Ascending aorta (tissue), 2 donors: ENCODE measurements at regions not wholly inside any gene's neighbourhood (a gene's known extent, or its start where the extent isn't known, plus 50 kb on each side); places are given as distances from the start of the nearest gene placed in this dataset.
A peak's percentile ranks its signal among the peaks of the same experiment; 100 is the strongest.

ENCODE experiments used
- DNase-seq, 2 donors: peaks; one replicate each; pipeline ENCODE4 v3.0.0-alpha.2; 2019; ENCODE audit warnings: low spot score in 2 of 2
- H3K27ac ChIP-seq, 2 donors: fragments of 200-600 bp; sonication (generic); one replicate each; pipeline ENCODE4 v1.5.1; 2016 to 2017; ENCODE audit warnings: mild to moderate bottlenecking in 1 of 2
- H3K27me3 ChIP-seq: fragments of 200-600 bp; sonication (generic); one replicate; pipeline ENCODE4 v1.5.1; 2017
- H3K36me3 ChIP-seq, 2 donors: fragments of 200-600 bp; sonication (generic); one replicate each; pipeline ENCODE4 v1.5.1; 2016
- H3K4me1 ChIP-seq, 2 donors: fragments of 200-600 bp; sonication (generic); one replicate each; pipeline ENCODE4 v1.5.1; 2016 to 2017; ENCODE audit warnings: mild to moderate bottlenecking in 1 of 2
- H3K4me3 ChIP-seq, 2 donors: fragments of 200-600 bp; sonication (generic); one replicate each; pipeline ENCODE4 v1.5.1; 2016 to 2017; ENCODE audit warnings: mild to moderate bottlenecking in 1 of 2
- H3K9me3 ChIP-seq, 2 donors: fragments of 200-600 bp; sonication (generic); one replicate each; pipeline ENCODE4 v1.5.1; 2016
- intact Hi-C: fragments of 100-400 bp; cut with DNase I; formaldehyde crosslinking; loops from one replicate; pipeline ENCODE4 v1.15.1; 2023
- TF ChIP-seq, protein P1 (sequence below), 3 experiments: fragments of 200-600 bp in 2 of 3; fragments of 450-650 bp in 1 of 3; sonication (generic) in 2 of 3; IDR thresholded peaks; one replicate each; pipeline ENCODE4 v1.5.1; 2016 to 2019; ENCODE audit warnings: antibody characterized with exemption in 3 of 3, mild to moderate bottlenecking in 1 of 3, moderate library complexity in 1 of 3

- H3K4me3 ChIP-seq = no peak overlapping the region
- peak overlapping the region; percentile 93 to 96 for H3K27ac ChIP-seq
- H3K36me3 ChIP-seq = no peaks in the 10 kb centered on the region
- peaks cover 25 to 83% of the 10 kb centered on the region in 2 donors for H3K4me1 ChIP-seq
- no peaks in the 10 kb centered on the region for H3K9me3 ChIP-seq
- H3K27me3 ChIP-seq = no peaks in the 10 kb centered on the region
- intact Hi-C loops = loop anchor here (1.0 to 10.0 kb wide), 3 partner anchors 198 to 1903 kb away; partner anchors contain the start of genes ACSS1 and NXT1
- TF ChIP-seq, protein P1, sequence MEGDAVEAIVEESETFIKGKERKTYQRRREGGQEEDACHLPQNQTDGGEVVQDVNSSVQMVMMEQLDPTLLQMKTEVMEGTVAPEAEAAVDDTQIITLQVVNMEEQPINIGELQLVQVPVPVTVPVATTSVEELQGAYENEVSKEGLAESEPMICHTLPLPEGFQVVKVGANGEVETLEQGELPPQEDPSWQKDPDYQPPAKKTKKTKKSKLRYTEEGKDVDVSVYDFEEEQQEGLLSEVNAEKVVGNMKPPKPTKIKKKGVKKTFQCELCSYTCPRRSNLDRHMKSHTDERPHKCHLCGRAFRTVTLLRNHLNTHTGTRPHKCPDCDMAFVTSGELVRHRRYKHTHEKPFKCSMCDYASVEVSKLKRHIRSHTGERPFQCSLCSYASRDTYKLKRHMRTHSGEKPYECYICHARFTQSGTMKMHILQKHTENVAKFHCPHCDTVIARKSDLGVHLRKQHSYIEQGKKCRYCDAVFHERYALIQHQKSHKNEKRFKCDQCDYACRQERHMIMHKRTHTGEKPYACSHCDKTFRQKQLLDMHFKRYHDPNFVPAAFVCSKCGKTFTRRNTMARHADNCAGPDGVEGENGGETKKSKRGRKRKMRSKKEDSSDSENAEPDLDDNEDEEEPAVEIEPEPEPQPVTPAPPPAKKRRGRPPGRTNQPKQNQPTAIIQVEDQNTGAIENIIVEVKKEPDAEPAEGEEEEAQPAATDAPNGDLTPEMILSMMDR (IDR thresholded peaks at IDR 0.05) = no peak
- DNase-seq = peak in 1 of 2 donors; percentile 70
These were observed 65.8 kb upstream of the CD93 start for GRCh38 chr20:23151885-23152284.

- Histone ChIP-seq H3K9me3 (no peaks in the 10 kb centered on the region), H3K27ac (peak overlapping the region; percentile 93 to 96), H3K27me3 (no peaks in the 10 kb centered on the region), H3K36me3 (no peaks in the 10 kb centered on the region), H3K4me1 (peaks cover 25 to 83% of the 10 kb centered on the region in 2 donors), H3K4me3 (no peak overlapping the region)
- DNase-seq = no peak
- TF ChIP-seq, protein P1 (IDR thresholded peaks at IDR 0.05) = no peak
- intact Hi-C loops = loop anchor here (5.0 to 10.0 kb wide), 2 partner anchors 471 to 1904 kb away; partner anchors contain the start of gene ACSS1
These were observed 65.0 kb upstream of the CD93 start for GRCh38 chr20:23151008-23151703.

DNA sequence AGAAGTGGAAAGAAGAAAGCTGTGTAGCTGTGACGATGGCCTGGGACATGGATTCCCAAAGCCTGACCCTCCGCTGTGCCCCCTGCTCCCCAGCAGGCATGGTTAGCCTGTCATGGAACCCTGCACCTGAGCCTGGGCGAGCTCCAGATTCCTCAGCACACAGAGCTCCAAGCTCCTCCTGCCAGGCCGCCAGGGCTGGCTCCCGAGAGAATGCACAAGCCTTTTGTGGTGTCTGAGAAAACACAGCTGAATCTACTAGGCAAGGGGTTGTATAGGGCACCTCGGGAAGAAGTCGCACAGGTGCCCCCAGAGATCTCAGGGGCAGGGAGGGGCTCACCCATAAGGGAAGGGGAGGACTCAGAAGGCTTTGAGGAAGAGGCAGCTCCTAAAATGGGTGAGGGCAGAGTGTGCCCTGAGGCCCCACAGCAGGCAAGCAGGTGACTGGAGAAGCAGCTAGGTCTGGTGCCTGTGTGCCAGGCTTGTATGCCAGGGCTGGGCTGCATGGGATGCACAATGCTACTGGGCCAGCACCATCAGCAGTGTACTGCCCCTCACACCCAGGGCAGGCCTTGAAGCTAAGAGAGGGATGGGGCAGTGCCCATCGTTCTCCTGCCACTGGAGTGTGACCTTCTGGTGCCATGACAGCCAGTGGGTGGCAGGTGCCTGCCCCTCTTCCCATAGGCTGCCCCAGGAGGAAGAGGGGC, 64.3 kb upstream of the CD93 start:
- intact Hi-C loops = loop anchor here (5.0 to 10.0 kb wide), 2 partner anchors 472 to 1904 kb away; partner anchors contain the start of gene ACSS1
- Histone ChIP-seq H3K4me3 (no peak overlapping the region), H3K27ac (peak overlapping the region; percentile 93 to 96), H3K36me3 (no peaks in the 10 kb centered on the region), H3K4me1 (peaks cover 25 to 80% of the 10 kb centered on the region in 2 donors), H3K9me3 (no peaks in the 10 kb centered on the region), H3K27me3 (no peaks in the 10 kb centered on the region)
- TF ChIP-seq, protein P1 (IDR thresholded peaks at IDR 0.05) = no peak
- DNase-seq = peak in 1 of 2 donors; percentile 64

GRCh38 chr20:23149623-23150279, 63.6 kb upstream of the CD93 start:
- Histone ChIP-seq H3K9me3 (no peaks in the 10 kb centered on the region), H3K4me1 (peaks cover 25 to 86% of the 10 kb centered on the region in 2 donors), H3K4me3 (no peak overlapping the region), H3K27ac (peak overlapping the region; percentile 93 to 96), H3K27me3 (no peaks in the 10 kb centered on the region), H3K36me3 (no peaks in the 10 kb centered on the region)
- TF ChIP-seq, protein P1 (IDR thresholded peaks at IDR 0.05) = no peak
- peak in 1 of 2 donors; percentile 53 for DNase-seq
- intact Hi-C loops = loop anchor here (5.0 to 10.0 kb wide), 4 partner anchors 213 to 1905 kb away; partner anchors contain the start of genes ACSS1, GZF1 and NAPB

- no peaks in the 10 kb centered on the region for H3K9me3 ChIP-seq
- H3K4me1 ChIP-seq = peaks cover 28 to 88% of the 10 kb centered on the region in 2 donors
- intact Hi-C loops = loop anchor here (5.0 to 10.0 kb wide), 2 partner anchors 213 to 276 kb away; partner anchors contain the start of genes GZF1 and NAPB
- no peaks in the 10 kb centered on the region for H3K36me3 ChIP-seq
- TF ChIP-seq, protein P1 (IDR thresholded peaks at IDR 0.05) = no peak
- H3K27me3 ChIP-seq = no peaks in the 10 kb centered on the region
- no peak overlapping the region for H3K4me3 ChIP-seq
- DNase-seq = peak in 1 of 2 donors; percentile 49
- peak overlapping the region; percentile 93 to 96 for H3K27ac ChIP-seq
These were observed 62.8 kb upstream of the CD93 start for GRCh38 chr20:23148731-23149570.
